ENCODE measurements at regions not wholly inside any gene's neighbourhood (a gene's known extent, or its start where the extent isn't known, plus 50 kb on each side); places are given as distances from the start of the nearest gene placed in this dataset.

DNA sequence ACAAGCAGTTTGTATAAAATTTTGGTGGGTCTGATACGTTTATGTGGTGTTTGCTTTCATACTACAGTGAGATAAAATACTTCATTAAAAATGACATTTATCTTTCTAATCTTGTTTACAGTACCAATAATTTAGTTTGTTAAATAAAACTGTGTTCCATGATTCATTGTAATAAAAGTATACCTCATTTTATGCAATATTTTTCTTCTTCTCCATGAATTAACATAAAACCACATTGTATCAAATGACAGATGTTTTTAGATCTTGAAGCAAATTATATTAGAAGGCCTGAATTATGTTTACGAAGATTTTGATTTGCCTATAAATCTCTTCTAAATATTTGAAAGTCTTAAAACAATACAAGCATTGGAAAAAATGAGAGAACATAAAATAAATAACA, 1443.0 kb upstream of the CDH6 start:
- H3K4me3 ChIP-seq, result no peak overlapping the region
- no peak overlapping the region for H3K27ac ChIP-seq

DNA sequence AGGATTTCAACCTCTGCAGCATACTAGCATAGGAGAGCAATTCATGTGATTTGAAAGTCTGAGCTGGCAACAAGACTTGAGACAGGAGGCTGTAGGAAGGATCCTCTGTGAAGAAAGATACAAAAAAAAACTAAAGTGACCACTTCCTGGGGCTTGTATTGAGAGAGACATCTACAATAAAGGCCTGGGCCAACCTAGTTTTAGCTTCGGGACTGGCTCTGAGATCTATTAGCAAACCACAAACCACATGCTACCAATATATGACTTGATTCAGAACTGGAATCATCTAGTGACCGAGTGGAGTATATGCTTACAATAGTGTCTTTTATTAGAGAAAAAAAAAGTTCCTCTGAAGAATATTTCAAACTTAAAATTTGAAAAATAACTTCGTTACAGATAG, 1448.9 kb upstream of the CDH6 start:
- no peak overlapping the region for H3K27ac ChIP-seq
- H3K4me3 ChIP-seq, result no peak overlapping the region

GRCh38 chr5:29720954-29721353, 1472.5 kb upstream of the CDH6 start:
- H3K27ac ChIP-seq, result no peak overlapping the region
- no peak overlapping the region for H3K4me3 ChIP-seq

DNA sequence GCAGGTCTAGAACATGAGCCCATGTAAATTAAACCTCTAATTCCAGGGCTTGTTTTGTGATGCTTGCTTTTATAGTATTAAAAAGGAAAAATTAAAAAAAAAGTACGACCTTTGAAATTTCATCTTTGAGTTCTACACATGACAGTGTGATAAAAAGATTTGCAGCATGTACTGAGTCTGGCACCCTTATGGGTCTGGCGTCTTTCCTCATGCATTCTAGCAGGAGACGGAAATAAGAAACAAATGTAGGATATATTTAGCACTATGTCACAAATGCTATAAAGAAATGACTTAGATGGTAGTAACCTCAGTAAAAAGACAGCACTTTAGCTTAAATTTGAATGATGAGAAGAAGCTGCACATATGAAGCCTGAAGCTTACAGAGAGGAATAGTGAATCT, 1474.3 kb upstream of the CDH6 start:
- Histone ChIP-seq H3K27ac (no peak overlapping the region), H3K4me3 (no peak overlapping the region)

DNA sequence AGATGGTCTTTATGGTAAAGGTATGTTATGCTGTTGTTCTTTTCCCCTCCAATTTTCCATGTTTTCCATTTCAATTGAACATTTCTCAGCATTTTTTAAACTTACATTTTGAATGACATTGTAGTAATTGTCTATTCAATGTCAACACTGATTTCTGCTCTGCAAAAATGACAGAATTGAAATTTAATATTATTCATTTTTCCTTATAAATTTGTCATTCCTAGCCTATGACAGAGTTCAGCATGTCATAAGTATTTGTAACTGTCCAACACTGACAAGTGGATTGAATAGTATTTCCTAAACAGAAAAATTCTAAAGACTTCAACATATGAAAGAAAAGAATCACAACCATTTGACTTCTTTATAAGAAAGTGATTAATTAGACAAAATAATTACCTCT, 1478.3 kb upstream of the CDH6 start:
- Histone ChIP-seq H3K4me3 (no peak overlapping the region), H3K27ac (no peak overlapping the region)

DNA sequence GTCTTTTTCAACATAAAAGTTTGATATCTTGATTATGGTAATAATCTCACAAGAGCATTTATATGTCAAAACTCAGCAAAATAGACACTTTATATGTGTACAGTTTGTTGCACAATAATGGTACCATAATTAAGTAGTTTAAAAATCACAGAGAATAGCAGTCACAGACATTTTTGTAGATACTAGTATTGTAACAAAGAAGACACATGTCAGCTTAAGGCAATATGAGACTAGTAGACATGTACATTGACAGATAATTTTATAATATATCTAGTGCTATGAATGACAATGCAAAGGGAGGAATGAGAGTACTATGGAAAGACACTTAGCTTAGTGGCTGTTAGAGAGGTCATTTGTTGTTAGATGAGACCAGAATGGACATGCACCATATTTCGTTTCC, 1490.6 kb upstream of the CDH6 start:
- no peak overlapping the region for H3K27ac ChIP-seq

DNA sequence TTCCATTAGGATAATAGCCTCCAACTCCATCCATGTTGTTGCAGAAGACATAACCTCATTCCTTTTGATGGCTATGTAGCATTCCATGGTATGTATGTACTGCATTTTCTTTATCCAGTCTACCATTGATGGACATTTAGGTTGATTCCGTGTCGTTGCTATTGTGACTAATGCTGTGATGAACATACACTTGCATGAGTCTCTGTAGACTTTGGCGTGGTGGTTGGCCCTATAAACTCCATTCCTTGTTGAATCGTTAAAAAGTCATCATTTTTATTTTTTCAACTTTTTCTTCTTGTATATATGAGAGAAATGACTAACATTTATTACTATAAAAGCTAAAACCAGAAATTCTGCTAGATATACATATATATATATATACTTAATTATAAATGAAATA, 1491.9 kb upstream of the CDH6 start:
- no peak overlapping the region for H3K27ac ChIP-seq
- no peak overlapping the region for H3K4me3 ChIP-seq

More for the DNA sequence above, 1490.6 kb upstream of the CDH6 start:
- no peak overlapping the region for H3K4me3 ChIP-seq

DNA sequence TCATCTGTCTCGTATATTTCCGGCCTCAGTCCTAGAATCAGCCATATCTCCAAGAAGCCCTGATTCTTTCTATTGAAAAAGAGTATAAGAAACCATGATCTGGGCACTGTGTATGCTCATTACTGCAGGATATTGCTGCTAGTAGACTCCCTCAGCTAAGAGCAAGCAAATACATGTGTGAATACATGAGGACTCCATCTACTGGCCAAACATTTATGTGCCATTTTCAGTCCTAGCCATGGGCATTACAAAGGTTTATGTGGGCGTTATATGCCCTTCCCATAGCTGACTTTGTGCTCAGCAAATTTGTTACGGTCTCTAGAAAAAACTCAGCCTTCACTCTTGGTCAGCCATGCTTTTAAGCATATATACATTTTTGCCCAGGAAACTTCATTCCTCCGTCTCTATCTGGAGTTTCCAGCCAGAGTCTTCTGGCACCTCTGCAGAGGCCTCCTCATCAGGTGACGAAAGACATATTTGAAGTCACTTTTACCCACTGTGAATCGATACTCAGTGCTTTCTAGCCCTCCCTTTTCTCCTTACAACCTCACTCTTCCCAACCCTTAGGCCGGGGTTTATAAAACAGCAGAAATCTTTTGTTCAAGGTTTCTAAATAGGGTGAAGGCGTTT, 1495.6 kb upstream of the CDH6 start:
- Histone ChIP-seq H3K4me3 (no peak overlapping the region), H3K27ac (no peak overlapping the region)

DNA sequence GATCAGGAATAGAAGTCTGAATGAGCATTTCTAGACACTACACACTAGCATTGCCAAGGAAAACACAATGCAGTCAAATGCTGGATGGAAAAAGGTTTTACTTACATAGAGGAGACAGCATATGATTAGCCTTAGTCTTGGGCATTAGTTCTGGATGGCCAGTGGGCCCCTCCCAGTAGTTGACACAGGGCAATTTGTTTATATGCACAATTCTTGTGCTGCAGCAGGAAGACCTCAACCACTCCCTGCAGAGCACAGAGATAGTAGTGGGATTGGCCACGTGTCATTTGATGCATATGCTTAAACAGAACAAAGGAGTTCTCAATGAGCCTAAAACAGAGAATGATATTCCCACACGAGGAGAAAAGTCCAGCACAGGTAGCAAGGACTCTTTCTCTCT, 1496.2 kb upstream of the CDH6 start:
- Histone ChIP-seq H3K4me3 (no peak overlapping the region), H3K27ac (no peak overlapping the region)

GRCh38 chr5:29672678-29673077, 1520.8 kb upstream of the CDH6 start:
- H3K4me3 ChIP-seq, result no peak overlapping the region

DNA sequence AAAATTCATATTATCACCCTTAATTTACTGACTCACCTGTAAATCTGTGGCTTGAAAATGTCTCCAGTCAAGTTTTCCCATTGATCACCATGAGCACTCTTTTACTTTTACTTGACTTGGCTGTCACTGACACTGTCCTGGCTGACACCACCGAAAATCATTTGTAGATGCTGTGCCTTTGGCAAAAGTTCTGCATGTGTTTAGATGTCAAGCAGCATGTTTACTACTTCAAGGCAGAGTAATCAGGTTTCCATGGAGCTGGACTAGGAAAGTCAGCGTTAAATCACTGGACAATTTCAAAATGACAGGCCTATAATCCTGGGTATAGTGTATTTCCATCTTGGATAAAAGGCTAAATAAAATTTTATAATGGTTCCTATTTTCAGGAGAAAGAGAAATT, 1530.6 kb upstream of the CDH6 start:
- Histone ChIP-seq H3K4me3 (no peak overlapping the region), H3K27ac (no peak overlapping the region)

More at GRCh38 chr5:29672678-29673077, 1520.8 kb upstream of the CDH6 start:
- H3K27ac ChIP-seq, result no peak overlapping the region

DNA sequence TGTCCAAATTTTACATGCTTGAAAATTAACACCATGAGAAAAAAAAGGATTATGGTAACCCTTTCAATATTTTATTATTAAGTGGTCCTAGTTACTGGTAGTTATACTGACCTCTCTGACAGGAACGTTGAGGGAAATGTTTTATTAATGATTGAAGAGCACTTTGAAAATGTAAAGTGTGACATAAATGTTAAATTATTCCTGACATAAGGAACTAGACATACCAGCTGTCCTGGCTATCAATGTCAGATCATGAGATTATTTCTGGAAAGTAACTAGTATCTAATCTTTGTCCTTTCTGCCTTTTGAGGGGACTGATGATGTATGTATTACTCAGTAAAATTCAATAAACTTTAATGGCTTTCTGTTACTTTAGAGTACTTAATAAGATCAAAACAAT, 1538.5 kb upstream of the CDH6 start:
- Histone ChIP-seq H3K27ac (no peak overlapping the region), H3K4me3 (no peak overlapping the region)

DNA sequence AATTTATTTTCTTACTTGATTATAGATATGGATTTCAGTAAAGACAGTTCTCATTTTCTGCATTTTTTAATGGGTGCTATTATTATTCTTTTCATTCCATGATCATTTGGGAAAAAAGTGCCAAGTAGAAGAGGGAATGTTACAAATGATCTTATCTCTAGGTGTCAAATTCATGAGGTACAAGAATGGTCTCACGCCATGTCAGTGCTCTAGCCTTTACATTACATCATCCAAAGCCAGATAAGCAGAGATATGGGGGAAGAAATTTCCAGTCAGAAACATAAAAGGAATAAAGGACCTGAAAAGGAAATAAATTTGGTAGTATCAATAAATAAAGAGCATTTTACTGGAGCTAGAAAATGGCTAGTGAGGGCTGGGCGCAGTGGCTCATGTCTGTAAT, 1544.2 kb upstream of the CDH6 start:
- no peak overlapping the region for H3K4me3 ChIP-seq
- H3K27ac ChIP-seq, result no peak overlapping the region

- no peak overlapping the region for H3K27ac ChIP-seq
- no peak overlapping the region for H3K4me3 ChIP-seq
Measured at GRCh38 chr5:29642601-29643000, 1550.9 kb upstream of the CDH6 start.

DNA sequence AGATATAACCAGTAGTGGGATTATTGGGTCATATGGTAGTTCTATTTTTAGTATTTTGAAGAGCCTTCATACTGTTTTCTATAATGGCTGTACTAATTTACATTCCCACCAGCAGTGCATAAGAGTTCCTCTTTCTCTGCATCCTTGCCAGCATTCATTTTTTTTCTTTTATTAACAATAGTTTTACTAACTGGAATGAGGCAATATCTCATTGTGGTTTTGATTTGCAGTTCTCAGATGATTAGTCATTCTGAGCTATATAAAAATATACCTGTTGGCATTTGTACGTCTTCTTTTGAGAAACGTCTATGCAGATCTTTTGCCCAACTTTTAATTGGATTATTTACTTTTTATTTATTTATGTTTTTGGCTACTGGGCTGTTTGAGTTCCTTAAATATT, 1579.3 kb upstream of the CDH6 start:
- no peak overlapping the region for H3K4me3 ChIP-seq
- no peak overlapping the region for H3K27ac ChIP-seq

DNA sequence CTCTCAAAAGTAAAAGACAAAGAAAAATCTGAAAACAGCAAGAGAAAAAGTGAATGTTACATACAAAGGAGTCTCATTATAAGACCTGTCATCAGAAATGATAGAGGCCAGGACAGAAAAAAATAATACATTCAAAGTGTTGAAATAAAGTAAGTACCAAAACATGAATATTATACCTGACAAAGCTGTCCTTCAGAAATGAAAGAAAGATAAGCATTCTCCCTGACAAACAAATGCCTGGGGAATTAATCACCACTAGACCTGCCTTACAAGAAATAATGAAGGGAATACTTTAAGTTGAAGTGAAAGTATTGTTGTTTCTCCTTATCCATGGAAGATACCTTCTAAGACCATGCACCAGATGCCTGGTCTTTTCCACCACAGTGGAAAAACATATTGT, 1605.2 kb upstream of the CDH6 start:
- no peak overlapping the region for H3K27ac ChIP-seq
- H3K4me3 ChIP-seq, result no peak overlapping the region

GRCh38 chr5:29587832-29588231, 1605.7 kb upstream of the CDH6 start:
- no peak overlapping the region for H3K27ac ChIP-seq

GRCh38 chr5:29568028-29568427, 1625.5 kb upstream of the CDH6 start:
- no peak overlapping the region for H3K27ac ChIP-seq
- no peak overlapping the region for H3K4me3 ChIP-seq

More at GRCh38 chr5:29587832-29588231, 1605.7 kb upstream of the CDH6 start:
- no peak overlapping the region for H3K4me3 ChIP-seq

- Histone ChIP-seq H3K27ac (no peak overlapping the region), H3K4me3 (no peak overlapping the region)
Measured at GRCh38 chr5:29561564-29561963, 1631.9 kb upstream of the CDH6 start.

DNA sequence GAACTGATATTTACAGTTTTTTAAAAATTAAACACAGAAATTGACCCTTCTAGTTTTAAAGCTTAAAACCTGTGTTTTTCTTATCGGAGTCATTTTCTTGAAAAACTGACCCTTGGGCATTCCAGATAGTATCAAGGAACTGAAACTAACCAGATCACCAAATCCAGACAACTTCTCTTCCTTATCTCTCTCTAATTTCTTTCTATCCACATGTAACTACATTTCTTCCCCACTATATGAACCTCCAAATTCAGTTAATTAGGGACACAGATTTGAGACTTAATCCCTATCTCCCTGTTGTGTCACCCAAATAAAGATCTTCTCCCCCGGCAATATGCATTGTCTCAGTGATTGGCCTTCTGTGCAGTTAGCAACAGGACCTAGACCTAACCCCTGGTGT, 1643.0 kb upstream of the CDH6 start:
- H3K27ac ChIP-seq, result no peak overlapping the region
- no peak overlapping the region for H3K4me3 ChIP-seq

DNA sequence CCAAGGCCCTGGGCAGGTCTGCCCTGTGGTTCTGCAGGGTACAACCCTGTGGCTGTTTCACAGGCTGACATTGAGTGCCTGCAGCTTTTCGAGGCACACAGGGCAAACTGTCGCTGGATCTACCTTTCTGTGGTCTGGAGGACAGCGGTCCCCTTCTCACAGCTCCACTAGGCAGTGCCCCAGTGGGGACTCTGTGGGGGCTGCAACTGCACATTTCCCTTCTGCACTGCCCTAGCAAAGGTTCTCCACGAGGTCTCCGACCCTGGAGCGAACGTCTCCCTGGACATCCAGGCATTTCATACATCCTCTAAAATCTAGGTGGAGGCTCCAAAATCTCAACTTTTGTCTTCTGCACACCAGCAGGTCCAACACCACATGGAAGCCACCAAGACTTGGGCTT, 1645.2 kb upstream of the CDH6 start:
- H3K4me3 ChIP-seq, result no peak overlapping the region
- no peak overlapping the region for H3K27ac ChIP-seq

DNA sequence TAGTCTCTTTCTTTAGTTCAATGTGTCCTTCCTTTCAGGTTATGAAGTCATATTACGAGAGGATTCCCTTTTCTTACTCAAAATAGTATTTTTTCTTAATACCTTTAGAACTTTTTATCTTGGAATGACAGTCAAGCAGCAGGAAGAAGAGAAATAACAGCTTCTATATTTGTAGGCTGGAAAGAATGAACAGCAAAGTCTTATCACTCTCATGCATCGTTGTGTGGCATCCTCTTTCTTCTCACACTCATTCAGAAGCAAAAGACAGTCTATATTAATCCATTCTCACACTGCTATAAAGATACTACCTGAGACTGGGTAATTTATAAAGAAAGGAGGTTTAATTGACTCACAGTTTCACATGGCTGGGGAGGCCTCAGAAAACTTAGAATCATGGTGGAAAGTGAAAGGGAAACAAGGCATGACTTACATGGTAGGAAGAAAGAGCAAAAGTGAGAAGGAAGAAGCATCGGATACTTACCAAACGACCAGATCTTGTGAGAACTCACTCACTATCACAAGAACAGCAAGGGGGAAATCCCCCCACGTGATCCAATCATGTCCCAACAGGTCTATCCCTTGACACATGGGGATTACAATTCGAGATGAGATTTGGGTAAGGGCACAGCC, 1646.1 kb upstream of the CDH6 start:
- Histone ChIP-seq H3K27ac (no peak overlapping the region), H3K4me3 (no peak overlapping the region)

All from skin epidermis (tissue), 12 donors.